ENCODE measurements at regions not wholly inside any gene's neighbourhood (a gene's known extent, or its start where the extent isn't known, plus 50 kb on each side); places are given as distances from the start of the nearest gene placed in this dataset.

DNA sequence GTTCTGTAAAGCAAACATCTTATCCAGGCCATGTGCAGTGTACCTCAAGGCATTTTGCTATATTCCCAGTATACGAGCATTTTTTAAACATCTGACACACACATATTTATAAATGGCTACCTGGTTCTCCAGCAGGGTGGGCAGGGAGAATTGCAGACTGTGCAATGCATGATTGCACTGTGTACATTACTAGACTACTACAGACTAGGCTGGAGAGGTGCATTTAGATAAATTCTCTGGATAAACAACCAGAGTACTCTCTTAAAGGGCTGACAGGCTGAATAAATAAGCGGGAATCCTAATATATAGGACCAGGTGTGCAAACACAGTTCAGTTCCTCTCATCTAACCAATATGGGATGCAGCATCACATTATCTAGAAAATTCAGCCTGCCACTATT lies 428.3 kb upstream of the ARID1B start:
- TF ChIP-seq, protein P1, sequence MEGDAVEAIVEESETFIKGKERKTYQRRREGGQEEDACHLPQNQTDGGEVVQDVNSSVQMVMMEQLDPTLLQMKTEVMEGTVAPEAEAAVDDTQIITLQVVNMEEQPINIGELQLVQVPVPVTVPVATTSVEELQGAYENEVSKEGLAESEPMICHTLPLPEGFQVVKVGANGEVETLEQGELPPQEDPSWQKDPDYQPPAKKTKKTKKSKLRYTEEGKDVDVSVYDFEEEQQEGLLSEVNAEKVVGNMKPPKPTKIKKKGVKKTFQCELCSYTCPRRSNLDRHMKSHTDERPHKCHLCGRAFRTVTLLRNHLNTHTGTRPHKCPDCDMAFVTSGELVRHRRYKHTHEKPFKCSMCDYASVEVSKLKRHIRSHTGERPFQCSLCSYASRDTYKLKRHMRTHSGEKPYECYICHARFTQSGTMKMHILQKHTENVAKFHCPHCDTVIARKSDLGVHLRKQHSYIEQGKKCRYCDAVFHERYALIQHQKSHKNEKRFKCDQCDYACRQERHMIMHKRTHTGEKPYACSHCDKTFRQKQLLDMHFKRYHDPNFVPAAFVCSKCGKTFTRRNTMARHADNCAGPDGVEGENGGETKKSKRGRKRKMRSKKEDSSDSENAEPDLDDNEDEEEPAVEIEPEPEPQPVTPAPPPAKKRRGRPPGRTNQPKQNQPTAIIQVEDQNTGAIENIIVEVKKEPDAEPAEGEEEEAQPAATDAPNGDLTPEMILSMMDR (conservative IDR thresholded peaks at IDR 0.05 in 1 of 2, IDR thresholded peaks at IDR 0.05 in 1 of 2; ENCODE audit: extremely low read depth in 1 of 2, insufficient read depth in 1 of 2, low read depth in 1 of 2, low read length in 2 of 2) = no peak
- no peak for TF ChIP-seq EZH2 (IDR thresholded peaks at IDR 0.05; ENCODE audit: borderline replicate concordance, low read length)

All from mammary epithelial cell (primary cell).